ENCODE measurements at regions not wholly inside any gene's neighbourhood (a gene's known extent, or its start where the extent isn't known, plus 50 kb on each side); places are given as distances from the start of the nearest gene placed in this dataset.

DNA sequence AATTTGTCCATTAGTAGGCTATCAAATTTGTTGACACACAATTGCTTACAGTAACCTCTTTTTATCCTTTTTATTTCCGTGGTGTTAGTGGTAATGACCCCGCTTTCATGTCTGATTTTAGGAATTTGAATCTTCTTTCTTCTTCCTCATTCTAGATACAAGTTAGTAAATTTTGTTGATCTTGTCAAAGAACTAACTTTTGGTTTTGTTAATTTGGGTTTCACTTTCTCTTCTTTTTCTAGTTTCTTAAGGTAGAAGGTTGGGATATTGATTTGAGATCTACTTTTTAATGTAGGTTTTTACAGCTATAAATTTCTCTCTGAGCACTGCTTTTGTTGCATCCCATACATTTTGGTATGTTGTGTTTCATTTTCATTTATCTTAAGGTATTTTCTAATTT, 53.3 kb upstream of the SLC7A1 start:
- Histone ChIP-seq H3K4me2 (no peak overlapping the region), H3K36me3 (replicated peaks; ENCODE audit: insufficient read depth, low read depth) (no peaks in the 10 kb centered on the region), H3K79me2 (no peaks in the 10 kb centered on the region), H4K20me1 (ENCODE audit: insufficient read depth, poor library complexity, severe bottlenecking) (no peaks in the 10 kb centered on the region), H3K9me2 (replicated peaks; ENCODE audit: insufficient read depth) (no peaks in the 10 kb centered on the region), H3K27me3 (no peaks in the 10 kb centered on the region), H3K9me3 (ENCODE audit: low read depth) (peaks cover 5% of the 10 kb centered on the region), H2AFZ (no peak overlapping the region), H3K27ac (no peak overlapping the region), H3K4me1 (ENCODE audit: insufficient read depth) (no peaks in the 10 kb centered on the region), H3K4me3 (no peak overlapping the region)
- 93% methylated on average over 2 of the region's 2 CpGs for WGBS (ENCODE audit: low lambda C conversion rate, missing lambda C conversion rate)
- DNase-seq (ENCODE audit: low spot score) = no peak
- TF ChIP-seq EZH2phosphoT487 (IDR thresholded peaks at IDR 0.05; ENCODE audit: low read depth, severe bottlenecking, unreplicated experiment) (no peak), EZH2 (IDR thresholded peaks at IDR 0.05; ENCODE audit: borderline replicate concordance) (no peak)
- TF ChIP-seq, protein P1, sequence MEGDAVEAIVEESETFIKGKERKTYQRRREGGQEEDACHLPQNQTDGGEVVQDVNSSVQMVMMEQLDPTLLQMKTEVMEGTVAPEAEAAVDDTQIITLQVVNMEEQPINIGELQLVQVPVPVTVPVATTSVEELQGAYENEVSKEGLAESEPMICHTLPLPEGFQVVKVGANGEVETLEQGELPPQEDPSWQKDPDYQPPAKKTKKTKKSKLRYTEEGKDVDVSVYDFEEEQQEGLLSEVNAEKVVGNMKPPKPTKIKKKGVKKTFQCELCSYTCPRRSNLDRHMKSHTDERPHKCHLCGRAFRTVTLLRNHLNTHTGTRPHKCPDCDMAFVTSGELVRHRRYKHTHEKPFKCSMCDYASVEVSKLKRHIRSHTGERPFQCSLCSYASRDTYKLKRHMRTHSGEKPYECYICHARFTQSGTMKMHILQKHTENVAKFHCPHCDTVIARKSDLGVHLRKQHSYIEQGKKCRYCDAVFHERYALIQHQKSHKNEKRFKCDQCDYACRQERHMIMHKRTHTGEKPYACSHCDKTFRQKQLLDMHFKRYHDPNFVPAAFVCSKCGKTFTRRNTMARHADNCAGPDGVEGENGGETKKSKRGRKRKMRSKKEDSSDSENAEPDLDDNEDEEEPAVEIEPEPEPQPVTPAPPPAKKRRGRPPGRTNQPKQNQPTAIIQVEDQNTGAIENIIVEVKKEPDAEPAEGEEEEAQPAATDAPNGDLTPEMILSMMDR (IDR thresholded peaks at IDR 0.05; ENCODE audit: poor library complexity) = no peak

Data from hepatocyte (in vitro differentiated cells).